Calu3 (cell line): ENCODE measurements at regions not wholly inside any gene's neighbourhood (a gene's known extent, or its start where the extent isn't known, plus 50 kb on each side); places are given as distances from the start of the nearest gene placed in this dataset.

Experiments
- BruUV-seq: library from RNA; stranded (reverse); fragments of 400-500 nt; replicated peaks from 2 replicates; lab custom pipeline; 2021; lab: Mats Ljungman, UMichigan
- CTCF ChIA-PET: fragments of 300-600 bp; sonication (Branson Sonifier 250); formaldehyde crosslinking; loops from one replicate; lab custom pipeline; 2022; ENCODE audit warnings: antibody characterized with exemption; lab: Charles Lee
- DNase-seq: peaks from one replicate; pipeline ENCODE4 v3.0.0; 2022
- H3K27ac Mint-ChIP-seq: one replicate; pipeline ENCODE4 v1.8.0; 2022; ENCODE audit warnings: mixed read lengths; ENCODE audit not compliant: unreplicated experiment
- H3K27me3 Mint-ChIP-seq: one replicate; pipeline ENCODE4 v1.8.0; 2022; ENCODE audit warnings: mixed read lengths; ENCODE audit not compliant: unreplicated experiment
- H3K36me3 Mint-ChIP-seq: one replicate; pipeline ENCODE4 v1.8.0; 2022; ENCODE audit warnings: mild to moderate bottlenecking, moderate library complexity, mixed read lengths; ENCODE audit not compliant: insufficient read depth, unreplicated experiment
- H3K4me1 Mint-ChIP-seq: one replicate; pipeline ENCODE4 v1.8.0; 2022; ENCODE audit warnings: mild to moderate bottlenecking, low read depth, mixed read lengths; ENCODE audit not compliant: unreplicated experiment
- H3K4me3 Mint-ChIP-seq: one replicate; pipeline ENCODE4 v1.8.0; 2022; ENCODE audit warnings: mild to moderate bottlenecking, low read depth, moderate library complexity, mixed read lengths; ENCODE audit not compliant: unreplicated experiment
- H3K9me3 Mint-ChIP-seq: one replicate; pipeline ENCODE4 v1.8.0; 2022; ENCODE audit warnings: low read depth, mixed read lengths; ENCODE audit not compliant: unreplicated experiment
- intact Hi-C: fragments of 100-400 bp; cut with micrococcal nuclease; formaldehyde crosslinking; loops from one replicate; pipeline ENCODE4 v1.10.0; 2022; ENCODE audit not compliant: unreplicated experiment
- TF ChIP-seq, protein P1 (sequence below): fragments of 200-600 bp; IDR thresholded peaks from one replicate; pipeline ENCODE4 v1.8.0; 2022; ENCODE audit warnings: antibody characterized with exemption; ENCODE audit not compliant: unreplicated experiment

DNA sequence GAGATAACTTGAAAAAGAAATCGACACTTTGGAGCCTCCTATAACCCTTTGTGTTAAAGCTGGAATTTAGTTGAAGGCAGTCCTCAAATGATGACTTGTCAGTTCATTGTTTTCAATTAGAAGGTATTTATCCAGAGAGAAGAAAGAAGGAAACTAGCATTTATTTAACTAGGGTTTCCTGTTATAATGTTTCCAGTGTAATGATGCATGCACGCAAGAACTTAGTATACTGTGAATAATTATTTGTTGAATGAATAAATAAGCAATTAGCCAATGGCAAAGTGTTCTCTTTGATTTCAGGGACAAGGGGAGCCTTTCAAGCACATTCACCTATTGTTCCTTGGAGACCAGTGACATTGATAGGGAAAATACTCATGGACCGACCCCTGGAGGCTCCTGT lies 307.4 kb downstream of the KLF5 start:
- TSS peak; percentile 38 for BruUV-seq
- TF ChIP-seq, protein P1, sequence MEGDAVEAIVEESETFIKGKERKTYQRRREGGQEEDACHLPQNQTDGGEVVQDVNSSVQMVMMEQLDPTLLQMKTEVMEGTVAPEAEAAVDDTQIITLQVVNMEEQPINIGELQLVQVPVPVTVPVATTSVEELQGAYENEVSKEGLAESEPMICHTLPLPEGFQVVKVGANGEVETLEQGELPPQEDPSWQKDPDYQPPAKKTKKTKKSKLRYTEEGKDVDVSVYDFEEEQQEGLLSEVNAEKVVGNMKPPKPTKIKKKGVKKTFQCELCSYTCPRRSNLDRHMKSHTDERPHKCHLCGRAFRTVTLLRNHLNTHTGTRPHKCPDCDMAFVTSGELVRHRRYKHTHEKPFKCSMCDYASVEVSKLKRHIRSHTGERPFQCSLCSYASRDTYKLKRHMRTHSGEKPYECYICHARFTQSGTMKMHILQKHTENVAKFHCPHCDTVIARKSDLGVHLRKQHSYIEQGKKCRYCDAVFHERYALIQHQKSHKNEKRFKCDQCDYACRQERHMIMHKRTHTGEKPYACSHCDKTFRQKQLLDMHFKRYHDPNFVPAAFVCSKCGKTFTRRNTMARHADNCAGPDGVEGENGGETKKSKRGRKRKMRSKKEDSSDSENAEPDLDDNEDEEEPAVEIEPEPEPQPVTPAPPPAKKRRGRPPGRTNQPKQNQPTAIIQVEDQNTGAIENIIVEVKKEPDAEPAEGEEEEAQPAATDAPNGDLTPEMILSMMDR, result no peak
- CTCF ChIA-PET, result no interaction called here
- peak; percentile 9 for DNase-seq
- no peak overlapping the region for H3K27ac Mint-ChIP-seq
- H3K4me3 Mint-ChIP-seq, result no peak overlapping the region
- H3K27me3 Mint-ChIP-seq, result no peaks in the 10 kb centered on the region
- H3K9me3 Mint-ChIP-seq, result no peaks in the 10 kb centered on the region
- H3K4me1 Mint-ChIP-seq, result no peaks in the 10 kb centered on the region
- H3K36me3 Mint-ChIP-seq, result peaks cover 6% of the 10 kb centered on the region
- intact Hi-C loops, result loop anchor here (5.0 kb wide), 2 partner anchors 39 to 46 kb away; no protein-coding TSS in a partner anchor

GRCh38 chr13:73365681-73366080 lies 306.9 kb downstream of the KLF5 start:
- no peak for DNase-seq
- TF ChIP-seq, protein P1, result no peak
- peak overlapping the region; percentile 19 for H3K4me3 Mint-ChIP-seq
- CTCF ChIA-PET, result interaction anchor here (0.7 kb wide), 2 partner anchors 56 to 385 kb away, joined by 3 read pairs; no protein-coding TSS in a partner anchor
- intact Hi-C loops, result loop anchor here (2.0 to 5.0 kb wide), 3 partner anchors 38 to 199 kb away; no protein-coding TSS in a partner anchor
- no peak overlapping the region for H3K27ac Mint-ChIP-seq
- BruUV-seq, result no TSS peak
- H3K36me3 Mint-ChIP-seq, result peaks cover 6% of the 10 kb centered on the region
- H3K4me1 Mint-ChIP-seq, result no peaks in the 10 kb centered on the region
- no peaks in the 10 kb centered on the region for H3K27me3 Mint-ChIP-seq
- no peaks in the 10 kb centered on the region for H3K9me3 Mint-ChIP-seq

GRCh38 chr13:73365252-73365651 lies 306.4 kb downstream of the KLF5 start:
- TSS peak; percentile 46 for BruUV-seq
- H3K4me3 Mint-ChIP-seq, result peak overlapping the region; percentile 19
- intact Hi-C loops, result loop anchor here (2.0 to 5.0 kb wide), 3 partner anchors 38 to 198 kb away; no protein-coding TSS in a partner anchor

DNA sequence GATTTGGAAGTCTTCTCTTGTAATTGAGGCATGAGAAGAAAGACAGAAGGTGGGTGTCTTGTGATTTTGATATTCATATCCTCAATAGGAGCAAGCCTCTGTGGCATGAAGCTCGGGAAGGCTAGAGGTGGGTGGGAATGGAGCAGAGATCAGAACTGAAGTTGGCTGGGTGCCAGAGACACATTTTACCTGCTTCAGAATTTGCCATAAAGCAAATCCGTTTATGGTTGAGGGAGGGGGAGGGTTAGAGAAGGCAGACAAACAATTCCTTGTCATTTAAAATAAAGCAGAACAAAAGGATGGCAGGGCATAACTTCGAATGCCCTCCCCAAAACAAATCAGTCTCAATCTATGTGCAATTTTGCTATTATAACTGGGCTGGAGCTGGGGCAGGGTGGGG lies 305.9 kb downstream of the KLF5 start:
- H3K27ac Mint-ChIP-seq, result no peak overlapping the region
- intact Hi-C loops, result loop anchor here (2.0 to 5.0 kb wide), 3 partner anchors 37 to 198 kb away; no protein-coding TSS in a partner anchor
- peaks cover 6% of the 10 kb centered on the region for H3K36me3 Mint-ChIP-seq
- no peak for DNase-seq
- CTCF ChIA-PET, result no interaction called here
- H3K9me3 Mint-ChIP-seq, result no peaks in the 10 kb centered on the region
- BruUV-seq, result no TSS peak
- no peaks in the 10 kb centered on the region for H3K4me1 Mint-ChIP-seq
- peak overlapping the region; percentile 19 for H3K4me3 Mint-ChIP-seq
- TF ChIP-seq, protein P1, result no peak
- H3K27me3 Mint-ChIP-seq, result no peaks in the 10 kb centered on the region

More at GRCh38 chr13:73365252-73365651, 306.4 kb downstream of the KLF5 start:
- Mint-ChIP-seq H3K27me3 (no peaks in the 10 kb centered on the region), H3K36me3 (peaks cover 6% of the 10 kb centered on the region), H3K9me3 (no peaks in the 10 kb centered on the region), H3K27ac (no peak overlapping the region), H3K4me1 (no peaks in the 10 kb centered on the region)
- DNase-seq, result peak; percentile 14
- TF ChIP-seq, protein P1, result no peak
- CTCF ChIA-PET, result interaction anchor here (0.7 kb wide), 2 partner anchors 56 to 384 kb away, joined by 3 read pairs; no protein-coding TSS in a partner anchor
